Activated CD8-positive, alpha-beta T cell treated with anti-CD3 and anti-CD28 coated beads for 36 hours (primary cell): ENCODE measurements at regions not wholly inside any gene's neighbourhood (a gene's known extent, or its start where the extent isn't known, plus 50 kb on each side); places are given as distances from the start of the nearest gene placed in this dataset.

ENCODE experiments used
- ATAC-seq: fragments of 200-7000 bp; cut with Tn5 transposase; one replicate; pipeline ENCODE4 v1.10.0; 2021; ENCODE audit warnings: mild to moderate bottlenecking, moderate library complexity
- CTCF ChIA-PET: fragments of 350-600 bp; sonication (Branson Sonifier 250); formaldehyde crosslinking; loops from one replicate; lab custom pipeline; 2021; ENCODE audit warnings: antibody characterized with exemption; lab: Charles Lee
- POLR2A ChIA-PET: fragments of 350-600 bp; sonication (Branson Sonifier 250); formaldehyde crosslinking; loops from one replicate; lab custom pipeline; 2021; ENCODE audit warnings: antibody characterized with exemption; lab: Charles Lee
- DNase-seq: peaks from one replicate; pipeline ENCODE4 v3.0.0-alpha.2; 2020
- H3K27ac Mint-ChIP-seq: one replicate; pipeline ENCODE4 v1.8.0; 2021; ENCODE audit warnings: mild to moderate bottlenecking, mixed read lengths
- H3K27me3 Mint-ChIP-seq: one replicate; pipeline ENCODE4 v1.8.0; 2021; ENCODE audit warnings: mixed read lengths
- H3K36me3 Mint-ChIP-seq: one replicate; pipeline ENCODE4 v1.8.0; 2021; ENCODE audit warnings: low read depth, mixed read lengths
- H3K4me1 Mint-ChIP-seq: one replicate; pipeline ENCODE4 v1.8.0; 2021; ENCODE audit warnings: low read depth, mixed read lengths
- H3K4me3 Mint-ChIP-seq: one replicate; pipeline ENCODE4 v1.8.0; 2021; ENCODE audit warnings: mild to moderate bottlenecking, moderate library complexity, mixed read lengths
- H3K9me3 Mint-ChIP-seq: one replicate; pipeline ENCODE4 v1.8.0; 2021; ENCODE audit warnings: mixed read lengths
- CTCF ChIP-seq: fragments of 200-600 bp; IDR thresholded peaks from one replicate; pipeline ENCODE4 v1.8.0; 2022; ENCODE audit warnings: antibody characterized with exemption, mild to moderate bottlenecking
- intact Hi-C: fragments of 100-400 bp; cut with micrococcal nuclease; formaldehyde crosslinking; loops from one replicate; pipeline ENCODE4 v1.10.0; 2022

DNA sequence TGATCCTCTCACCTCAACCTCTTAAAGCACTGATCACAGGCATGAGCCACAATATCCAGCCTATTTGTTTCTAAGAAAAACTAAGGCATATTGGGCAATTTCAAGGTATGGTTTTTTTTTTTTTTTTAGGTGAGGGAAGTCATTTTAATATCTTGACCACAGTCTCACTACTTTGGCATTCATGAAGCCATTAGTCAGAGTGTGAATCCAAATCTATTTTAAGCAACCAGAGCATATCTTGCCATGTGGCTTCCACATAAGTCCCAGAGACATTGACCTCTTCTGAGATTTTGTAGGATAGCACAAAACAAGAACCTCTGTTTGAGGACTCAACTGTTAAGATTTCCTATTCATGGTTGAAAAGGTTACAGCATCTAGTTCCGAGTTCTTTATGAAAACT, 130.3 kb upstream of the RBM19 start:
- no peak overlapping the region for H3K27ac Mint-ChIP-seq
- ChIA-PET CTCF (no interaction called here), POLR2A (no interaction called here)
- H3K36me3 Mint-ChIP-seq = no peaks in the 10 kb centered on the region
- H3K27me3 Mint-ChIP-seq = no peaks in the 10 kb centered on the region
- peaks cover 1% of the 10 kb centered on the region for H3K9me3 Mint-ChIP-seq
- ATAC-seq = no peak
- no peak for DNase-seq
- intact Hi-C loops = no loop called here
- no peak overlapping the region for H3K4me3 Mint-ChIP-seq
- H3K4me1 Mint-ChIP-seq = no peaks in the 10 kb centered on the region
- TF ChIP-seq CTCF = no peak

GRCh38 chr12:114093520-114093919, 127.4 kb upstream of the RBM19 start:
- intact Hi-C loops = no loop called here
- Mint-ChIP-seq H3K4me3 (no peak overlapping the region), H3K27me3 (no peaks in the 10 kb centered on the region), H3K9me3 (peaks cover 1% of the 10 kb centered on the region), H3K27ac (no peak overlapping the region), H3K36me3 (no peaks in the 10 kb centered on the region), H3K4me1 (no peaks in the 10 kb centered on the region)
- no peak for DNase-seq
- ChIA-PET CTCF (interaction anchor here (1.2 kb wide), 1 partner anchor 32 kb away, joined by 3 read pairs; no protein-coding TSS in a partner anchor), POLR2A (no interaction called here)
- TF ChIP-seq CTCF = no peak
- no peak for ATAC-seq

GRCh38 chr12:114092981-114093380, 126.9 kb upstream of the RBM19 start:
- peaks cover 1% of the 10 kb centered on the region for H3K9me3 Mint-ChIP-seq
- no peak for DNase-seq
- H3K4me3 Mint-ChIP-seq = no peak overlapping the region
- ATAC-seq = no peak
- ChIA-PET CTCF (interaction anchor here (1.2 kb wide), 1 partner anchor 32 kb away, joined by 3 read pairs; no protein-coding TSS in a partner anchor), POLR2A (no interaction called here)
- H3K27me3 Mint-ChIP-seq = no peaks in the 10 kb centered on the region
- no peak for TF ChIP-seq CTCF
- no peaks in the 10 kb centered on the region for H3K36me3 Mint-ChIP-seq
- H3K27ac Mint-ChIP-seq = no peak overlapping the region
- no peaks in the 10 kb centered on the region for H3K4me1 Mint-ChIP-seq
- intact Hi-C loops = no loop called here

DNA sequence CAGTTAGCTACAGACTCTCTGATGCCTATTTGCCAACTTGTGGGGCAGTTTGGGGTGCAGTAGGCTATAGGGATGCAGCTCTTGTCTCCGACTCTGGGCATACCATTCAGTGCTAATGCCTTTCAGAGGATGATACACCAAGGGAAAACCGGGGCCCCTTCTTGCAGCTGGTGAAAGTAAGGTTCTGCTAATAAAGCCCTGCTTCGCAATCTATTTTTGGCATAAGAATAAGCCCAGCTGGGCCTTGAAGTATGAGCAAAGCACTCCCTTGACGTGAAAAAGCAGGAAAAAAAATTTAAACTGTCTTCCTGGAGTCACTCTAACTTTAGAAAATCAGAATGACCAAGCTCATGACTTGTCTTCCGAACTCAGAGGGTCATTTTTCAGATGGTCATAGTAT, 124.1 kb upstream of the RBM19 start:
- intact Hi-C loops = no loop called here
- DNase-seq (no peak), ATAC-seq (no peak)
- no peak overlapping the region for H3K4me3 Mint-ChIP-seq
- H3K27me3 Mint-ChIP-seq = peaks cover 3% of the 10 kb centered on the region
- peaks cover 1% of the 10 kb centered on the region for H3K9me3 Mint-ChIP-seq
- H3K4me1 Mint-ChIP-seq = no peaks in the 10 kb centered on the region
- H3K36me3 Mint-ChIP-seq = no peaks in the 10 kb centered on the region
- no peak for TF ChIP-seq CTCF
- CTCF ChIA-PET = interaction anchor here (1.1 kb wide), 1 partner anchor 419 kb away, joined by 3 read pairs; no protein-coding TSS in a partner anchor
- no peak overlapping the region for H3K27ac Mint-ChIP-seq
- POLR2A ChIA-PET = no interaction called here

DNA sequence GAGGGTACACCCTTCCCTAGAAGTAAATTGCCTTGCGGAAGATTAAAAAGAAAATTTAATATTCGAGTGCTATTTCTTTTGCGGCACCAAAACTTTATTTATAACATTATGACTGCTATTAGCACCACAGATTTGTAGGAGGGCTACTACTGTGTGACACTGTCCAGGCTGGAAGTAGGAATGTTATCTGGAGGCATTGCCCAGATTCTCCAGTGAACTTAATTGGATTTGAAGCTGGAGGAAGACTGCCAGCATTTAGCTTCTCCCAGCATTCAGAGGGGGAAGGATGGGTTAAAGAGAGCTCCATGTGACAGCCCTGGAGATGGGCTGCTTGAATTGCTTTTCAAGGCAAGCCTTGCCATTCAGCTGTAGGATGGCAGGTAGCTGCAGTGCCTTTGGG, 107.0 kb upstream of the RBM19 start:
- H3K27ac Mint-ChIP-seq = no peak overlapping the region
- TF ChIP-seq CTCF = no peak
- intact Hi-C loops = no loop called here
- POLR2A ChIA-PET = no interaction called here
- no peaks in the 10 kb centered on the region for H3K4me1 Mint-ChIP-seq
- DNase-seq (no peak), ATAC-seq (no peak)
- no peaks in the 10 kb centered on the region for H3K36me3 Mint-ChIP-seq
- CTCF ChIA-PET = no interaction called here
- peaks cover 8% of the 10 kb centered on the region for H3K27me3 Mint-ChIP-seq
- H3K9me3 Mint-ChIP-seq = no peaks in the 10 kb centered on the region
- no peak overlapping the region for H3K4me3 Mint-ChIP-seq
